HG03354 (cell line): ENCODE measurements at regions not wholly inside any gene's neighbourhood (a gene's known extent, or its start where the extent isn't known, plus 50 kb on each side); places are given as distances from the start of the nearest gene placed in this dataset.

Source experiments
- ATAC-seq: cut with Tn5 transposase; IDR thresholded peaks from one replicate; pipeline ENCODE4 v1.9.1; 2021; ENCODE audit warnings: mild to moderate bottlenecking; ENCODE audit not compliant: unreplicated experiment, poor library complexity, severe bottlenecking

DNA sequence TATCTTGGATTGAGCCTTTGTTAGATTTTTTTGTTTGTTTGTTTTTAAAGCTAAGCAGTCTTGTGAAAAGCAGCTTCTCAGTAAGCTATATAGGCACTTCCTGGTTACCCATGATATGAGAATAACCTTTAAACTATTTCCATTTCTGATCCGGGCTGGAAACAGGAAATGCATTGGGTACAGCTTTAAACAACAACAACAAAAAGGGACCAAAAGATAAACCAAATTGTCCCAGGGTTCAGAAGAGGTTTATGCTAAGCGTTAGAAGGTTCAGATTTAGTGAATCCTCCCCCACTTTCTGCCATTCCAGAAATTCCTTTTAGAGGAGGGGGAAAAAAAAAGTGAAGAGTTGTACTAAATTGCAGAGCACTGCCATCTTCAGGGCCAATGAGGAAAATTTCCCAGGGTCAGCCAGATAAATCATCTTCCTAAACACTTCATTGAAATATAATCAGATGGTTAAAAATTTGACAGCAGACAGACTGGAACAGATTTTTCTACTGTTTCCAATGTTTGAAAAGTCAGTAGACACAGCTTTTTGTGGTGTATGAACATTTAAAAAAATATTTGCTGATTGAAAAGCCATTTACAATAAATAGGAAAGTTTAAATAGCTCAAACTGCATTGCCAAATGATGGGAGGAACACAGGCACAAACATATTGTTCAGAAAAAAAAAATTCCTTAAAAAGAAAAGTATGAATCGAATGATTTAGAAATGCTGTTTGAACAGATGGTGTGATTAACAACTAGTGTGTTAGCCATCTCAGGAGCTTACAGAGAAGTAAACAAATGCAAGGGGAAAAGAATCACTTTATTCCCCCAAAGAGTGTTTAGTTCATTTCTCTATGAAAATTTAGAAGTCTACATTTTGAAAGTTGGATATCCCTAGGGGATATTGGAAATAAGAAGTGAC lies 189.9 kb upstream of the TANK start:
- no peak for ATAC-seq

DNA sequence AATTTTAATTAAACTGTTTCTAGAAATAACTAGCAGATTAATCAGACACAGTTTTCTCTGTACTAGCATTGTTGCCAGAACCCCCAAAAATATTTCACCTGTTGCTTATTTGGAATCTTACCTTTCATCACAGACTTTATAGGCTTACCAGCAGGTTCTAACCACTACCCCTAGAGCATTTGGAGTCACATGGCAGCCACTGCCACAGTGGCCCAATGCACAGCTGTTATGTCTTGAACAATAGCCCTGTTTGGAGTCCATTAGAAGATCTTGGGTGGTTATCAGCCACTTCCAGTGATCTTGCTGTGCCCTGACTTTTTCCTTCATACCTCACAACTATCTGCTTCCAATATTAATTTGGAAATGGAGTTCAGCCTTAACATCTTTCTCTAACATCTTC lies 186.2 kb upstream of the TANK start:
- ATAC-seq: no peak

DNA sequence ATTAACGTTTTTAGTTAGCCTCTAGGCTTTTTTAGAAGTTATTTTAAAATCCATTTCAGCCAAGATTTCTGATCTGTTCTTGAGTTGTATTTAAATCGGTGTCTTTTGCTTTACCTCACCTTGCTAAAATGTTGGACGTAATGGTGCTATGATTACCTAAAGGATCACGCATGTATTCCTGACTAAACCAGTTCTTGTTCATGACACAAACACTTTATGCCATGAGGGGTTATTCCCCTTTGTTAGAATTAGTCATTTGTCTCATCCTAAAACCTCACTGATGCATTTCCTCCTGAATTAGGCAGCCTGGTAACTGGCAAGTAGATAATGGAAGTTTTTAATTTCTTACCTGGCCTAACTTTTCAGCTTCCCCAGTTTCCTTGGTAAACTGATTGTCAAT lies 185.4 kb upstream of the TANK start:
- ATAC-seq: no peak

DNA sequence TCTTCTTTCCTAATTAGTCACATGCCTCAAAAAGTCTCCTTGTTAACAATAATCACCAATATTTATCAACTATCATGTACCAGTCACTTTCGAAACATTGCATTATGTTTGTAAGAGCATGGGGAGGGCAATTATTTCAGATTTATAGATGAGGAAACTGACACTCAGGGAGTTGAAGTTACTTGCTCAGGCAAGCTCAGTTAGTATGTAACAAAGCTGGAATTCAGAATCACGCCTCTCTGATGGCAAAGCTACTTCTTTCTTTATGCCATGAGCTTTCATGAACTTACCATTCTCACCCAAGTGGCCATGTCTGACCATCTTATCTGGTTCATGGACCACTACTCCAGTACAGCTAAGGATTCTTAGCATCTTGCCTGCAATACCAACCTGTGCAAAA lies 183.4 kb upstream of the TANK start:
- ATAC-seq: no peak

DNA sequence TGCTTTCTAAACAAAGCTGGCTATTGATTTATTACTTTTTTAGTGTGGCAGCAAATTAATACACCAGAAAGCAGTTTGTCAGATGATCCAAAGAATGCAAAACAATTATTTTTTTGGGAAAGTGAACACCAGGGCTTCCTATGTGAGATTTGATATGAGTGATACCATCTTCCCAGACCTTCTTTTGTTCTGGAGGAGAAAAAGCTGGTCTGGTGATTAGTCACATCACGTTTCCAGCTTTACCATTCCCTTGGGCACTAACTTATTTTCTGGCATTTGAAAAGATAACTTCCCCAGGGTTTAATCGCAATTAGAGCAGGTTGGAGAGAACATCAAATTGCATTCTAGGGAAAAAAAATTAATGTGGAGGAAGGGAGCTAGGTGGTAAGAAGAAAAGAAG lies 182.9 kb upstream of the TANK start:
- ATAC-seq: no peak

DNA sequence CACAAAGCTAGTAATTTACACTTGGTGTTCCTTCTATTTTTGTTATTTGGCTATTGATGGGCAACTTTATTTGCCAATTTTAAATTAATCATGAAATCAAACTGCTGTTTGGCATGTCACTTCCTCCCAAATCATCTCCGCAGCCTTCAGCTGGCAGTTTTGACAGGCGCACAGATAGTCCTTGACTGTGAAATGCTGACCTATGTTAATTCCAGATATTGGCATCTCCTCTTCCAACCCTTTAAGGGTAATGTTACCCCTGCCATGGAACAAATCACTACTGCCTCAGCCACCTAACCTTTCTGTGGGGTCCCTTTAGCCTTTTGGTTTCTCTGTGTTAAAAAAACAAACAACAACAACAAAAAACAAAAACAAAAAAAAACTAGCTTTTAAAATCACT lies 182.4 kb upstream of the TANK start:
- ATAC-seq: no peak

DNA sequence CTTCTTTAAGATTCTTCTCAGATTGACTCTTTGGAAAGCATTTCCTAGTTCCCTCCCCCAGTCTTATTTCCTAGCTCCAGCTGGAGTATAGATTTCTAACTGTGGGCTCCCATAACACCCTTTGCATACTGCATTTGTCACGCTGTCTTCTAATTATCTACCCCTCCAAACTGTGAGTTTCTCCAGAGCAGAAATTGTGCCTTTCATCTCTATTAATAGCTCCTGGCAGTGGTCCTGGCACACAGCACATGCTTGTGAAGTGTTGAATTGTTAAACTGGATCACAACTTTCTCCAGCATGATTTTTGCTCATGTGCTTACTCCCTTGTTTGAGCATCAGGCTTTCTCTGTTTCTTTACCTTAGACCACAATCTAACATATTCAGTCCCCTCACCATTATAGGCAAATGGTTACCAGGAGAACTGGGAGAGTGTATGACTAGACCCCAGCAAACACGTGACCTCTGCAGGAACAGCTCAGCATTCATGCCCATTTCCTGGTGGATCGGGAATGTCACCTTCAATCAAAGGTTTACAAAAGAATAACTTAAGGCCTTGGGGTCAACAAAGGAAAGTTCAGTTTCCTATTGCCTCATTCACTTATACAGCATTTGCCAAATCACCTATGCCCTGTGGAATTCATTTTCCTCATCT lies 175.7 kb upstream of the TANK start:
- no peak for ATAC-seq

DNA sequence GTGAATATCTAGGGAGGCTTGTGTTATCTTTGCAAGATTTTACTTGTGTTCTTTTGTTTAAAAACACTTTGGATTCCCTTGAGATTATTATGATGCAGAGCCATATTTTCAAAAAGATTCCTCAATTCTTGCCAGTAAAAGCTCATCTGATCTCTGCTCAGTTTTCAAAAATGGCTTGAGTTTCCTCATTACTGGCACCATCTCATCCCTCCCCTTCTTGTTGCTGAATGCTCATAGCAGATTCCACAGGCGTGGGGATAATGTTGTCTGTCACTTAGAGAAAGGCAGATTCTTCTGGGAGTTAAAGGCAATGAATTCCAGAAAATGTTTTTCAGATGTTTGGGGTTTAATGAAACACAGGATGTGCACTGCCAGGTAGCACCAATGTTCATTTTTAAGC lies 170.4 kb upstream of the TANK start:
- no peak for ATAC-seq

DNA sequence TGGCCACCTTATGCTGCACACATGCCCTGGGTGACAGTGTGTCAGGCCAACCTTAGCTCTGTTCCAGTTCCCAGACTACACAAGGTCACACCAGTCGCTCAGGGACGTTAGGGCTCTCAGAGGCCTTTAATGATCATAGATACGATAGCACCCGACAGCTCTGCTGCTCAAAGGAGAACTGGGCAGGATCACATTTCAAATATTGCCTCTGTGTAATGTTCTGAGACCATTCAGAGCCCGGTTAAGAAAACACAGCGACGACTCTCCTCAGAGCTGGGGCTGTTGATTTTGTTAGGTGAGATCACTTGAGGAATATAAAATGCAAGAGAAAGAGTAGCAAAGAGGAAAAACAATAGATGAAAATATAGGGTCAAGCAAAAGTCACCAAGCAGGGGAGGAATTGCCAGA lies 166.6 kb upstream of the TANK start:
- ATAC-seq: no peak

DNA sequence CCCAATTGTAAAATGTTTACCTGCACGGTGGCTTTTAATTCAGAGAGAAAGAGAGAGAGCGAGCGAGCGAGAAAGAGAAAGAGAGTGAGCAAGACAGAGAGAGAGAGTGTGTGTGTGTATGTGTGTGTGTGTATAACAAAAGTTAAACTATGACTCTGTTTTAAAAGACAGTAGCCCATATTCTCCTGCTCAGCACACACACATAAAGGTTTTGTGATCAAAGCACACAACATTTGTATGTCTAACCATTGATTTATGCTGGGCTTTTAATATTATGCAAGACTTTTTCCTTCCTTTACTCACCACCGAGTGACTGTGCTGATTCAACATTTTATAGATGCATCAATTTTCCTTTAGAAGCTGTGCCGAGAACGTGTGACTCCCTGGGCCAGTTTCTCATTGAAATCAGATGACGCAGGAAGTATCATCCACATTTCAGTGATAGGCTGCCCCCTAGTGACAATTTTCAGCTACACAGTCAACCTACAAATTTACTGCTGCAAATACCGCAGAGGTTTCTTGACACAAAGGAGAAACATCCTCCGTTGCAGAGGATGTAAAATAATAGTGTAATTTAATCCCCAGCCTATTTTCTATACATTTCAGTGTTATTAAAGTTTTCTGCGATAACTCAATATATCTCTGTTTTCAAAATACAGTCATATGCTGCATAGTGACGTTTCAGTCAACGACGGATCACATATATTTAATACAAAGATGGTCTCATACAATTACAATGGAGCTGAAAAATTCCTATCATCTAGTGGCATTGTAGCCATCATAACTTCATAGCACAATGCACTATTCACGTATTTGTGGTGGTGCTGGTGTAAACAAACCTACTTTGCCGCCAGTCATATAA lies 165.9 kb upstream of the TANK start:
- peak; percentile 97 for ATAC-seq

DNA sequence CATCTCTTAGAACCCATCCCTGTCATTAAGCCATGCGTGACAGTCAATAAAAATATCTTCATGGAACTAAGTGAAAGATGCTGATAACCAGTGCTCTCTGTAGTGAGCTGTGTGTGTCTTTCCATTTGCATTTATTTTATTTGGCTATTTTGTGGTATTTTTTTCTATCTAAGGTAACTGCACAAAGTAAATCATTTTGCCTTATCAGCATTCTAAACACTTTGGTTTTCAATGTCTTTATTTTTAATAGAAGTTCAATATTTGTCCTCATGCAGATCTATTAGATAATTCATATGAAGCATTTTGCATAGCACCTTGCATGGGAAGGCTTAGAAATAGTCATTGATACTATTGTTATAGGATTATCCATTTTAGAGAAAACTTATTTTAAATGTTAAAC lies 163.6 kb upstream of the TANK start:
- ATAC-seq: no peak

DNA sequence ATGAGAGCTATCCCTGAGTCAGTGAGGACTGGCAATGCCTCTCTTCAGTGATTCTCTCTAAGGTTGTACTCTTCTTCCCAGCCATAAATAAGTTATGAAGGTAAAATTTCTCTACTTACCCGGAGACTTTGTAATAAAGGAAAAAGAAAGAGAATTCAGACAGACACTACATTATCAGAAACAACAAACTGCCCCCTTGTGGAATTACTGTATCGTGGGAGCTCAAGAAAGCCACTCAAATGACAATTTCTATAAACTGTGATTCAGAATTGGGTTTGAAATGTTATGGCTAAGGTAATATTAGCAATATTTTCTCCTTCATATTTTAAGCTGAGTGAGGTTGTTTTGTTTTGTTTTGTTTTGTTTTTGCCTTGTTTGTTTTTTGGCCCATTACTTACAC lies 155.8 kb upstream of the TANK start:
- ATAC-seq: no peak

DNA sequence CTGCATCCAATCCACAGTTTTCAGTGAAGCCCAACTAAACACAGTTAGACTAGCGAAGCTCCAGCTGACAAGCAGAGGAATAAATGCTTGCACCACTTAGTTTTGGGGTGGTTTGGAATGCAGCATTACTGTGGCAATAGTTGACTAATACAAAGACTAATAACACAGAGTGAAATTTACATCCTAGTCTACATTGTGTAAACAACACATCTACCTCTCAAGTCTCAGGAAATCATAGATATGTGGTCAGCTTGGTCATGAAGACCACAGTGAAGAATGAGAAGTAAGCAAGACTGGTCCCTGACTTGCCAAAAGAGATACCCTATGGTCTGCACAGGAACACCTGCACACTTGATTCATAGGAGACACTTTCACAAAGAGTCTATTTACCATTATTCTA lies 155.1 kb upstream of the TANK start:
- ATAC-seq: no peak

DNA sequence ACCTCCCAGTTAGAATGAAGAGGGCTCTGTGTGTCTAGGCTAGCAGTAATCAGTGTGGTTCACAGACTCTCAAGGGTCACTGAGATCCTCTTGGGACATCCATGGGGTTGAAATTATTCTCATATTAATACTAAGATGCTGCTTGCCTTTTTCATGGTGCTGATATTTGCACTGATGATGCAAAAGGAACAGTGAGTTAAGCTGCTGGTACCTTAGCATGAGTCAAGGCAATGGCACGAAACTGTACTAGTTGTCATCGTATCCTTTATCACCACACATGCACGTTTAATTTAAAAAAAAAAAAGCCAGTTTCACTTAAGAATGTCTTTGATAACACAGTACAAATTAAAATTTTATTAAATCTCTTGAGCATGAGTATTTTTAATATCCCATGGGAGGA lies 151.9 kb upstream of the TANK start:
- ATAC-seq: no peak

DNA sequence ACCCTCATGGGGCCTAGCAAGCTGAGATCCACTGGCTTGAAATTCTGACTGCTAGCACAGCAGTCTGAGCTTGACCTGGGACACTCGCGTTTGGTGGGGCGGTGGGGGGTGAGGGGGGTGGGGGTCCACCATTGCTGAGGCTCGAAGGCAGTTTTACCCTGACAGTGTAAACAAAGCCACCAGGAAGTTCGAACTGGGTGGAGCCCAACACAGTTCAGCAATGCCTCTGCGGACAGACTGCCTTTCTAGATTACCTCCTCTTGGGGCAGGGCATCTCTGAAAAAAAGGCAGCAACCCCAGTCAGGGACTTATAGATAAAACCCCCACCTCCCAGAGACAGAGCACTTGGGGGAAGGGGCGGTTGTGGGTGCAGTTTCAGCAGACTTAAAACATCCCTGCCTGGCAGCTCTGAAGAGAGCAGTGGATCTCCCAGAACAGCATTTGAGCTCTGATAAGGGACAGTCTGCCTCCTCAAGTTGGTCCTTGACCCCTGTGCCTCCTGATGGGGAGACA lies 149.7 kb upstream of the TANK start:
- no peak for ATAC-seq

DNA sequence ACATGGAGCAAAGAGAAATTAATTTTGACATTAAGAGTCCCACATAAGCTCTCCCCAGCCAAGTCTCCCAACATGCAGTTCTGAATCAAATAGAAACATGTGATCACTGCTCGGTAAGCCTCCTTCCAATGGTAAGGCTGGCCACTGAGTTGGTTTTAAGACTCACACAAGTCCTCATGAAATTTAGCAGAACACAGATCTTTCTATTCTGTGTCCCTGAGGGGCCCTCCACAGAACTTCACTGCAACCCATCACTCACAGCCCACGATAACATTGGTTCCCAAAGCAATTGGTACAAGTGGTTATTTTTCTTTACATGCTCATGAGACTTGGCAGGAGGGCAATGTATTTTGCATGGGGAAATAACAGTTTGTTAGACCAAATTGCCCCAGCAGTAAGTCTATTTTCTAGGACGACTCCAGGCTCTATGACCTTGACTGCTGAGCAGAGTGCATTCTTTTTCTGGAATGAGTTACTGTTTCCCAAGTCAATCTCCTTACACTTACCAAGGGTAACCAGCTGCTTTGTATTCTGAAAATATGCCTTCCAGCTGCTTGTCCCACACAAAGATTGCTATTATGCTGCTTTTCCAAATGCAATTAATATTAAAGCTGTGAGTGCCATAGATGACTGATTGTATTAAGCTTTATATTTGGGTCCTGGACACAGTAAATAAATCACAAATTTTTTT lies 142.3 kb upstream of the TANK start:
- ATAC-seq: no peak

DNA sequence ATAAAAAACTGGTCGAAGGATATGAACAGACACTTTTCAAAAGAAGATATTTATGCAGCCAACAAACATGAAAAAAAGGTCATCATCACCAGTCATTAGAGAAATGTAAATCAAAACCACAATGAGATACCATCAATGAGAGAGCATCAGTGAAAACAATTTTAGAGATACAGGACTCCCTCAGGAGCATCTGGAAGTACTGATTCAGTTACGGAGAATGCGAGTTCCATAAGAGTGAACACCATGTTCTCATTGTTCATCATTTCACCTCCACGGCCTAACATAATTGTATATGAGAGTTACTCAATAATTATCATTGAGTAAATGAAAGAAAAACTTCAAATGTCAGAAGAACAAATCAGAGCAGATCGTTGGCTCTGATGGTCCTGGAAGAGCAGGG lies 140.9 kb upstream of the TANK start:
- ATAC-seq: no peak

DNA sequence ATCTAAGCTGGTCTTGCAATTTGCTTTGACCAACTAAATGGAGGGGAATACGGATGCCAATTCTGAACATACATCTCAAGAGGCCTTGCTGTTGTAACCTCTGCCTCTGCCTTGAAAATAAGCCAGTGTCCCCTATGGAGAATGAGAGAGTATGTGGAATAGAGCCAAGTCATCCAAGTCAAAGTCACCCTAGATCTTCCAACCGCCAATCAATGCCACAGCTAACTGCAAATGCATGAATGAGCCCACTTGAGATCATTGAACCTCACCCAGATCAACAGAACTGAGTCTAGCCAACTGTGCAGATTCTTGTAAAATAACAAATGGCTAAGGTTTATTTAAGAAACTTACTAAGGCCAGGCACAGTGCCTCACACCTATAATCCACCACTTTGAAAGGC lies 139.8 kb upstream of the TANK start:
- no peak for ATAC-seq

DNA sequence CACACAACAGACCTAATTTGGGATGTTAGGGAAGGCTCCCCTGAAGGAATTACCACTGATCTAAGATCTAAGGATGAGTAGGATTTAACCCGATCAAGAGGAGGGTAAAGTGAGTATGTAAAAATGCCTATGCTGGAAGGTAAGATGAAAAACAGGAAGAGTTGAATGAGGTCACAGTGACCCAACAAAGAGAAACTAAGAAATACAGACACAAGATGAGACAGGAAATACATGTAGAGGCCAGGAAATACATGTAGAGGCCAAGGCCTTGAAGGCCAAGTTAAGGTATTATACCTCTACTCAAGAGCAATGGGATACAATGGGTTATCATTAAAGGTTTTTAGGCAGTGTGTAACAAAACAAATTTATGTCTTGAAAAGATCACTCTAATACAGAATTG lies 131.6 kb upstream of the TANK start:
- ATAC-seq: no peak

DNA sequence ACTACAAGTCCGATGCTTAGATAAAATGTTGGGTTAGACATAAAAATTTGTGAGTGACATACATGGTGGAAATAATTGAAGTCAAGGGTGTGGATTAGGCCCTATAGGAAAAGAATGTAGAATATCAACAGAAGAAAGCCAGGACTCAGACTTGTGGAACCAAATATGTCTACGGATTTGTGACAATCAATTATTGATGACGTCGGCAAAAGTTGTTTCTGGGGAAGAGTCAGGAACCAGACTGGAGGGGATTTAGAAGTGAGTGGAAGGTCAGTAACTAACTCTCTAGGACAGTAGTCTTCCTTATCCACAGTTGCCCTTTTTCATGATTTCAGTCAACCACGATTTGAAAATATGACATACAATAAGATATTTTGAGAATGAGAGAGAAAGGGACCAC lies 130.9 kb upstream of the TANK start:
- ATAC-seq: no peak
